ENCODE measurements at regions not wholly inside any gene's neighbourhood (a gene's known extent, or its start where the extent isn't known, plus 50 kb on each side); places are given as distances from the start of the nearest gene placed in this dataset.

DNA sequence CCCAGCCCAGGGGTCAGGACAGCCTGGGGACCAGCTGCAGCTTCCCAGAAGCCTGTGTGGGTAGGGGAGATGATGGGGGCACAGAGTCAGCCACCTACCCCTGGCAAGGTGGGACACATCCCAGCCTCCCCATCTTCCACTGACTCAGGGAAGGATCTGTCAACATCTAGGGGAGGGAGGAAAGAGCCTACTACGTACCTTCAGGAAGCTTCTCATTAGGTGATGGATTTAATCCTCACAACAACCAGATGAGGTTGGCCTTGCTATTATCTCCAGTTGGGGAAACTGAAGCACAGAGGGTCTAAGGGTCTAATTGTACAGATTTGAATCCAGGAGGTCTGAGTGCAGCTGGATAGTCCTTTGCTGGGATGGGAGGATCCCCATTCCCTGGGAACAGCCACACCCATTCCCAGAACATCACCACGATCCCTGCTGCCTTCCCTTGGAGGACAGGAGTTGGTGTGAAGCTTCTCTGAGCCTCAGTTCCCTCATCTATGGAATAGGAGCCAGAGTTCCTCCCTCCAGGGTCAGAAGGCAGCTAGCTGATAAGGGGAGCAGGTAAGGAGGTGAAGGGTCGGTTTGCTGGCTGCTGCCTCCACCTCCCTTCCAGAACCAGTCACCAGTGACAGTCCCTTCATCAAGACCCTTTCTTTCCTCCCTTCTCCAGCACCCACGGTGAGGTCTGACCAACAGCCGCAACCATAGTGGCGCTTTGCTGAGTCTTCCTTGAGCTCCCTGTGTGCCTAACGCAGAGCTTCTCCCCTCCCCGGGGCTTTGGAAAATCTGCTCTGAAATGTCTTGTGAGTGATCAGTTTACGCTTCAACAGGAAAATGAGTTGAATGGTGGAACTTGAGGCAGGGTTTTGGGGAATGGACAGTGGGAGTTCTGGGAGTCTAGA lies 56.8 kb downstream of the CEBPB start:
- Histone ChIP-seq H3K9me3 (ENCODE audit: control extremely low read depth in 1 of 5, control insufficient read depth in 4 of 5, insufficient read depth in 2 of 5, low read depth in 1 of 5, low read length in 4 of 5) (no peaks in the 10 kb centered on the region), H3K4me1 (ENCODE audit: control extremely low read depth in 1 of 4, control insufficient read depth in 4 of 4, insufficient read depth in 4 of 4, low read length in 3 of 4) (peaks cover 0 to 12% (median 2%) of the 10 kb centered on the region in 4 experiments), H3K27me3 (replicated peaks in 2 of 5; ENCODE audit: control insufficient read depth in 4 of 5, insufficient read depth in 5 of 5, low read length in 4 of 5) (no peaks in the 10 kb centered on the region), H3K27ac (ENCODE audit: insufficient read depth in 1 of 2, low read depth in 1 of 2, low read length in 2 of 2, poor library complexity in 1 of 2, severe bottlenecking in 2 of 2) (no peak overlapping the region), H3K4me3 (ENCODE audit: control insufficient read depth in 1 of 7, extremely low read depth in 1 of 7, insufficient read depth in 4 of 7, low read depth in 2 of 7, low read length in 6 of 7) (no peak overlapping the region), H3K36me3 (ENCODE audit: control insufficient read depth in 4 of 4, insufficient read depth in 4 of 4, low read length in 3 of 4) (no peaks in the 10 kb centered on the region)
- POLR2A ChIA-PET = no interaction called here
- CTCF ChIA-PET = interaction anchor here (1.4 kb wide), 1 partner anchor 13 kb away, joined by 4 read pairs; no protein-coding TSS in a partner anchor
- 100% methylated on average over 2 of the region's 9 CpGs for WGBS (ENCODE audit: insufficient coverage)
- no peak for DNase-seq

DNA sequence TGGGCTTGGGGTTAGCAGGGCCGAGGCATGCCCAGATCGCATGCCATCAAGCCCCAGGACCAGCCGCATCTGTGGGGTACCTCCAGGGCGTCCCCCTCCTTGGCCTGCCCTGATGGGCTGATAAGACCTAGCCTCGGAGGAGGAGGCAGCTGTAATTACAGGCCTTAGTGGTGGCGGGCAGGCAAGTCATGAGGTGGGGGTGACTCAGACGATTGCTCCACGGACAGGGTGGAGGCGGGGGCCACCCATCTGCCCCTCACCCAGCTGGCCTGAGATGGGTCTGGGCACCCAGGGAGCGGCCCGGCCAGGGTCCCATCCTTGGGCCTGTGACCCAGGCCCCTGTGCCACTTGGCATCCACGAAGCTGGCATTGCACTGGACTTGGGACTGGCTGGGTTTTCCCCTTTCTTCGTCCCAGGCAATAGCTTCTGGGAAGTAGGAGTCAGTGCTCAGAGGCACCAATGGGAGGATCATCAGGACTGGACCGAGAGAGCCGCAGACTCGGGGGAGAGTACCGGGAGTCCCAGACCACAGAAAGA lies 57.5 kb downstream of the CEBPB start:
- POLR2A ChIA-PET = no interaction called here
- no peak overlapping the region for H3K27ac ChIP-seq (ENCODE audit: insufficient read depth in 1 of 2, low read depth in 1 of 2, low read length in 2 of 2, poor library complexity in 1 of 2, severe bottlenecking in 2 of 2)

DNA sequence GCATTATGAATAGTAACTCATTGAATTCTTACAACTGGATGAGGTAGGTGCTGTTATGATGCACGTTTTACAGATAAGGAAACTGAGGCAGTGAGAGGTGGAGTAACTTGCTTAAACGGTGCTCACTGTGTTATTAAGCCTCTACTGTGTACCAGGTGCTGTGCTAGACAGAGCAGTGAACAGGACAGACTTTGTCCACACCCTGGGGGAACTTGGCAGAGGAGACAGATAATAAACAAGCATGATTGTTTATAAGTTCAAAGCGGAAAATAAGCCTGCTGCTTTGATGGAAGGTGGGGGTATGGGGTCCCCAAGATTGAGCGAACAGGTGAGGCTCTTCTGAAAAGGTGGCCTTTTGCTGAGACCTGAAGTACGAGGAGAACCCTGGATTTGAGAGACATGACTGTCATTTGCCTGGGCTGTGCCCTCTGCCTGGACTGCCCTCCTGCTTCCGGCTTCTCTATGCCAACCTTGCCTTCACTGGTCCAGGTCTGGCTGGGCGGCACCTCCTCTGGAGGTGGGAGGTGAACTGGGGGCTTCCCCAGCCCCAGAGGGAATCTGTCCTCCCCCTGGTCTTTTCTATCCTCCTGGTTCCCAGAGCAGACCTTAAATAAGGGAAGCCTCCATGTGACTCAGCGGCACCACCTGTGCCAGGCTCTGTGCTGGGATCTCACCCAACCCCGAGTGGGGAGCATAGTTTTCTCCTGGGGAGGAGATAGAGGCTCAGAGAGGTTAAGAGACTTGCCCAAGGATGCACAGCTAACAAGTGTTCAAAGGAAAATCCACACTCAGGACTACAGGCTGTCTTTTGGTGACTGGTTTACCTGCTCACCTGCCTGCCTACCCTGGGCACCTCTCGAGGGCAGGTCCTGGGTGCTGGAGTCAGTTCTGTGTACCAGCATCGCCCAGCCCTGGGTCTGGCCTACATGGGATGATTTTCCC lies 59.1 kb downstream of the CEBPB start:
- POLR2A ChIA-PET = no interaction called here
- no peak for DNase-seq
- Histone ChIP-seq H3K36me3 (ENCODE audit: control insufficient read depth in 4 of 4, insufficient read depth in 4 of 4, low read length in 3 of 4) (no peaks in the 10 kb centered on the region), H3K27me3 (replicated peaks in 2 of 5; ENCODE audit: control insufficient read depth in 4 of 5, insufficient read depth in 5 of 5, low read length in 4 of 5) (no peaks in the 10 kb centered on the region), H3K27ac (ENCODE audit: insufficient read depth in 1 of 2, low read depth in 1 of 2, low read length in 2 of 2, poor library complexity in 1 of 2, severe bottlenecking in 2 of 2) (no peak overlapping the region), H3K4me1 (ENCODE audit: control extremely low read depth in 1 of 4, control insufficient read depth in 4 of 4, insufficient read depth in 4 of 4, low read length in 3 of 4) (peaks cover 0 to 12% (median 2%) of the 10 kb centered on the region in 4 experiments), H3K4me3 (ENCODE audit: control insufficient read depth in 1 of 7, extremely low read depth in 1 of 7, insufficient read depth in 4 of 7, low read depth in 2 of 7, low read length in 6 of 7) (no peak overlapping the region), H3K9me3 (ENCODE audit: control extremely low read depth in 1 of 5, control insufficient read depth in 4 of 5, insufficient read depth in 2 of 5, low read depth in 1 of 5, low read length in 4 of 5) (no peaks in the 10 kb centered on the region)
- WGBS (ENCODE audit: insufficient coverage) = 96% methylated on average over 11 of the region's 11 CpGs
- CTCF ChIA-PET = no interaction called here

More for the DNA sequence above, 57.5 kb downstream of the CEBPB start:
- 94% methylated on average over 12 of the region's 17 CpGs for WGBS (ENCODE audit: insufficient coverage)
- CTCF ChIA-PET = interaction anchor here (1.4 kb wide), 1 partner anchor 12 kb away, joined by 4 read pairs; no protein-coding TSS in a partner anchor
- H3K36me3 ChIP-seq (ENCODE audit: control insufficient read depth in 4 of 4, insufficient read depth in 4 of 4, low read length in 3 of 4) = no peaks in the 10 kb centered on the region
- DNase-seq = no peak
- H3K9me3 ChIP-seq (ENCODE audit: control extremely low read depth in 1 of 5, control insufficient read depth in 4 of 5, insufficient read depth in 2 of 5, low read depth in 1 of 5, low read length in 4 of 5) = no peaks in the 10 kb centered on the region
- peaks cover 0 to 12% (median 2%) of the 10 kb centered on the region in 4 experiments for H3K4me1 ChIP-seq (ENCODE audit: control extremely low read depth in 1 of 4, control insufficient read depth in 4 of 4, insufficient read depth in 4 of 4, low read length in 3 of 4)
- no peaks in the 10 kb centered on the region for H3K27me3 ChIP-seq (replicated peaks in 2 of 5; ENCODE audit: control insufficient read depth in 4 of 5, insufficient read depth in 5 of 5, low read length in 4 of 5)
- H3K4me3 ChIP-seq (ENCODE audit: control insufficient read depth in 1 of 7, extremely low read depth in 1 of 7, insufficient read depth in 4 of 7, low read depth in 2 of 7, low read length in 6 of 7) = no peak overlapping the region

DNA sequence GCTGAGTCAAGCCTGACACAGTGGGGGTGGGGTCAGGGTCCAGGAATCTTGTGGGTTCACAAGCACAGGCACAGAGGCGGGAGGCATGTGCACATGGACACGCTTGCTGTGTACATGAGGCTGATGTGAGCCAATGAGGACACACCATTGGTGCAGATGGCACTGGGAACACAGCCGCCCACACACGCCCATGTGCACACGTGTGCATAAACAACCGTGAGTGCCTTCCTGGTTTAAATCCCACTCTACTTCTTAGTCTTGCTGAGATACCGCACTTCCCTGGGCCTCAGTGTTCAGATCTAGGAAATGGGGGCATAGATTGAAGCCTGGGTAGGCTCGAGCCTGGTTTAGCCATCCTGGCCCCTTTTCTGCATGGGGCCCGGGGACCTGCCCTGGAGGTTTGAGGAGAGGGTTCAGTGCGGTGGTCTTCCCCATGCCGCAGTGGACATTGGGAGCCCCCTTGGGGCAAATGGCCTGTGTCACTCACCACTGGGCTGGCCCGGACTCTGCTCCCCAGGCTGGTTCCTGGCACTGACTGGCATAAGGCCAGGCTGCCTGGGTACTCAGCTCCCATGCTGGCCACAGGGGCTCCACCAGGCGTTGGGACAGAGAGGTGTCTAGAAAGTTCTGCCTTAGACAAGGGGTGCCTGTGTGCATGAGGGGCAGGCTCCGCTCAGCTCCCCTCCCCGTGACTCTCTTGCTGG lies 60.2 kb downstream of the CEBPB start:
- no peaks in the 10 kb centered on the region for H3K27me3 ChIP-seq (replicated peaks in 2 of 5; ENCODE audit: control insufficient read depth in 4 of 5, insufficient read depth in 5 of 5, low read length in 4 of 5)
- POLR2A ChIA-PET = no interaction called here
- peaks cover 0 to 9% (median 2%) of the 10 kb centered on the region in 4 experiments for H3K4me1 ChIP-seq (ENCODE audit: control extremely low read depth in 1 of 4, control insufficient read depth in 4 of 4, insufficient read depth in 4 of 4, low read length in 3 of 4)
- no peaks in the 10 kb centered on the region for H3K9me3 ChIP-seq (ENCODE audit: control extremely low read depth in 1 of 5, control insufficient read depth in 4 of 5, insufficient read depth in 2 of 5, low read depth in 1 of 5, low read length in 4 of 5)
- H3K27ac ChIP-seq (ENCODE audit: insufficient read depth in 1 of 2, low read depth in 1 of 2, low read length in 2 of 2, poor library complexity in 1 of 2, severe bottlenecking in 2 of 2) = no peak overlapping the region
- DNase-seq = no peak
- no peaks in the 10 kb centered on the region for H3K36me3 ChIP-seq (ENCODE audit: control insufficient read depth in 4 of 4, insufficient read depth in 4 of 4, low read length in 3 of 4)
- WGBS (ENCODE audit: insufficient coverage) = 95% methylated on average over 14 of the region's 15 CpGs
- CTCF ChIA-PET = interaction anchor here (0.7 to 1.1 kb wide), 2 partner anchors 23 to 215 kb away, joined by 3 to 4 read pairs; no protein-coding TSS in a partner anchor
- no peak overlapping the region for H3K4me3 ChIP-seq (ENCODE audit: control insufficient read depth in 1 of 7, extremely low read depth in 1 of 7, insufficient read depth in 4 of 7, low read depth in 2 of 7, low read length in 6 of 7)

DNA sequence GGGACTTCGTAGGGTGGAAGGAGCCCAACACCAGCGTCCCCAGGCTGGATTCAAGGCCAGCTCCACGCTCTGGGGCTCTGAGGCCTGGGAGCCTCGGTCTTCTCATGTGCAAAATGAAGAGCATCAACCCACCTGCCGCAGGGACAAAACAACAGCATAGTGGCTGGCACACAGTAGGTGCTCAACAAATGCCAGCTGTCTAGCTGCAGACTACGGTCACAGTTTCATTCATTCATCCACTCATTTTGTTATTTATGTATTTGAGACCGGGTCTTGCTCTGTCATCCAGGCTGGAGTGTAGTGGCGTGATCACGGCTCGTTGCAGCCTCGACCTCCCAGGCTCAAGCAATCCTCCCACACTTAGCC lies 60.7 kb downstream of the CEBPB start:
- H3K27ac ChIP-seq (ENCODE audit: insufficient read depth in 1 of 2, low read depth in 1 of 2, low read length in 2 of 2, poor library complexity in 1 of 2, severe bottlenecking in 2 of 2) = no peak overlapping the region

DNA sequence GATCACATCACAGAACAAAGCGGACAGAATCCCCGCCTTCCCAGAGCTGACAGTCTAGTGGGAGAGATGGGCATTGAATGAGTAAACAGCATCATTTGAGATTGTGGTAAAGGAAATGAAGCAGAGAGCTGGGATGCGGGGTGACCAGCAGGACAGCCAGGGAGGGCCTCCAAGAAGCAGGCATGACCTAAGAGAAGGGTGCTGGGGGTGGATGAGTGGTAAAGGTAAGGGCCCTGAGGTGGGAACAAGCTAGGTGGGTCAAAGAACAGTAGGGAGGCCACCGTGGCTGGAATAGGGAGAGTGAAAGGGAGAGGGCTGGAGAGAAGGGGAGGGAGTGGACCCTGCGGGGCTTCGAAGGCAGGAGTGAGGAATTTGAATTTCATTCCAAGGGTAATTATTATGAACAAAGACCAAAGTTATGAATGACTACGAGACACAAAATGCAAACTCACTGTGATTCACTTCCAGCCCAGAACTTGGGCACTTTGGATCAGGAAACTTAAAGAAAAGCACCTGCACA lies 61.4 kb downstream of the CEBPB start:
- H3K9me3 ChIP-seq (ENCODE audit: control extremely low read depth in 1 of 5, control insufficient read depth in 4 of 5, insufficient read depth in 2 of 5, low read depth in 1 of 5, low read length in 4 of 5) = no peaks in the 10 kb centered on the region
- H3K4me1 ChIP-seq (ENCODE audit: control extremely low read depth in 1 of 4, control insufficient read depth in 4 of 4, insufficient read depth in 4 of 4, low read length in 3 of 4) = peaks cover 0 to 9% (median 2%) of the 10 kb centered on the region in 4 experiments
- CTCF ChIA-PET = interaction anchor here (1.1 kb wide), 1 partner anchor 24 kb away, joined by 3 read pairs; no protein-coding TSS in a partner anchor
- DNase-seq = peak in 1 of 3 donors; percentile 26
- POLR2A ChIA-PET = no interaction called here
- no peaks in the 10 kb centered on the region for H3K27me3 ChIP-seq (replicated peaks in 2 of 5; ENCODE audit: control insufficient read depth in 4 of 5, insufficient read depth in 5 of 5, low read length in 4 of 5)
- H3K36me3 ChIP-seq (ENCODE audit: control insufficient read depth in 4 of 4, insufficient read depth in 4 of 4, low read length in 3 of 4) = no peaks in the 10 kb centered on the region
- WGBS (ENCODE audit: insufficient coverage) = 98% methylated on average over 4 of the region's 7 CpGs
- H3K4me3 ChIP-seq (ENCODE audit: control insufficient read depth in 1 of 7, extremely low read depth in 1 of 7, insufficient read depth in 4 of 7, low read depth in 2 of 7, low read length in 6 of 7) = no peak overlapping the region
- H3K27ac ChIP-seq (ENCODE audit: insufficient read depth in 1 of 2, low read depth in 1 of 2, low read length in 2 of 2, poor library complexity in 1 of 2, severe bottlenecking in 2 of 2) = no peak overlapping the region

More for the DNA sequence above, 60.7 kb downstream of the CEBPB start:
- H3K36me3 ChIP-seq (ENCODE audit: control insufficient read depth in 4 of 4, insufficient read depth in 4 of 4, low read length in 3 of 4) = no peaks in the 10 kb centered on the region
- ChIA-PET CTCF (interaction anchor here (0.7 to 1.1 kb wide), 2 partner anchors 23 to 215 kb away, joined by 3 to 4 read pairs; no protein-coding TSS in a partner anchor), POLR2A (no interaction called here)
- 96% methylated on average over 10 of the region's 11 CpGs for WGBS (ENCODE audit: insufficient coverage)
- no peak overlapping the region for H3K4me3 ChIP-seq (ENCODE audit: control insufficient read depth in 1 of 7, extremely low read depth in 1 of 7, insufficient read depth in 4 of 7, low read depth in 2 of 7, low read length in 6 of 7)
- no peaks in the 10 kb centered on the region for H3K9me3 ChIP-seq (ENCODE audit: control extremely low read depth in 1 of 5, control insufficient read depth in 4 of 5, insufficient read depth in 2 of 5, low read depth in 1 of 5, low read length in 4 of 5)
- H3K4me1 ChIP-seq (ENCODE audit: control extremely low read depth in 1 of 4, control insufficient read depth in 4 of 4, insufficient read depth in 4 of 4, low read length in 3 of 4) = peaks cover 0 to 9% (median 2%) of the 10 kb centered on the region in 4 experiments
- H3K27me3 ChIP-seq (replicated peaks in 2 of 5; ENCODE audit: control insufficient read depth in 4 of 5, insufficient read depth in 5 of 5, low read length in 4 of 5) = no peaks in the 10 kb centered on the region
- DNase-seq = no peak

Data from common myeloid progenitor, CD34-positive (primary cell).